OCI-LY7 (cell line): ENCODE measurements at regions not wholly inside any gene's neighbourhood (a gene's known extent, or its start where the extent isn't known, plus 50 kb on each side); places are given as distances from the start of the nearest gene placed in this dataset.

ENCODE experiments used
- BruUV-seq: library from RNA; stranded (reverse); fragments of 400-500 nt; replicated peaks from 2 replicates; lab custom pipeline; 2021; lab: Mats Ljungman, UMichigan
- CTCF ChIA-PET: fragments of 300-600 bp; sonication (Branson Sonifier 250); formaldehyde crosslinking; loops from one replicate; lab custom pipeline; 2022; ENCODE audit warnings: antibody characterized with exemption; ENCODE audit not compliant: unreplicated experiment; lab: Charles Lee
- POLR2A ChIA-PET: fragments of 300-600 bp; sonication (Branson Sonifier 250); formaldehyde crosslinking; loops from one replicate; lab custom pipeline; 2022; ENCODE audit warnings: antibody characterized with exemption; lab: Charles Lee
- DNase-seq: peaks from one replicate; pipeline ENCODE4 v3.0.0-alpha.2; 2015; ENCODE audit warnings: low spot score
- H2AFZ ChIP-seq: fragments of 200-600 bp; sonication (generic), shearing (Covaris generic); 2 replicates; pipeline ENCODE4 v1.6.1; 2014; ENCODE audit warnings: mild to moderate bottlenecking, antibody characterized with exemption, low read length, moderate library complexity
- H3K27ac ChIP-seq: fragments of 200-600 bp; sonication (generic); 2 replicates; pipeline ENCODE4 v1.5.1; 2014; ENCODE audit warnings: mixed run types, low read depth, mild to moderate bottlenecking, moderate library complexity, low read length, inconsistent platforms; ENCODE audit not compliant: poor library complexity, severe bottlenecking
- H3K36me3 ChIP-seq: fragments of 200-600 bp; sonication (generic); 2 replicates; pipeline ENCODE4 v1.6.1; 2014; ENCODE audit warnings: mild to moderate bottlenecking, antibody characterized with exemption, low read length, moderate library complexity, mixed read lengths; ENCODE audit not compliant: insufficient read depth
- H3K4me1 ChIP-seq: fragments of 200-600 bp; sonication (generic); 2 replicates; pipeline ENCODE4 v1.5.1; 2014; ENCODE audit warnings: mild to moderate bottlenecking, low read length; ENCODE audit not compliant: insufficient read depth, poor library complexity, severe bottlenecking
- H3K4me2 ChIP-seq: fragments of 200-600 bp; sonication (generic); 2 replicates; pipeline ENCODE4 v1.6.1; 2014; ENCODE audit warnings: mild to moderate bottlenecking, low read length
- H3K4me3 ChIP-seq: fragments of 200-600 bp; sonication (generic); 2 replicates; pipeline ENCODE4 v1.5.1; 2014; ENCODE audit warnings: mild to moderate bottlenecking, low read depth, low read length; ENCODE audit not compliant: poor library complexity, severe bottlenecking
- H3K79me2 ChIP-seq: fragments of 200-600 bp; sonication (generic); 2 replicates; pipeline ENCODE4 v1.6.1; 2016; ENCODE audit warnings: low read depth, mild to moderate bottlenecking, low read length, moderate library complexity, mixed read lengths; ENCODE audit not compliant: insufficient read depth
- H3K9me2 ChIP-seq: fragments of 200-600 bp; sonication (generic); 2 replicates; pipeline ENCODE4 v1.6.1; 2016; ENCODE audit warnings: mild to moderate bottlenecking, low read length, mixed read lengths; ENCODE audit not compliant: insufficient read depth
- H3K9me3 ChIP-seq: fragments of 200-600 bp; sonication (generic); 2 replicates; pipeline ENCODE4 v1.6.1; 2014; ENCODE audit warnings: mild to moderate bottlenecking, mixed run types, low read length, mixed read lengths
- H4K20me1 ChIP-seq: fragments of 200-600 bp; sonication (generic); 2 replicates; pipeline ENCODE4 v1.6.1; 2014; ENCODE audit warnings: mild to moderate bottlenecking, antibody characterized with exemption, low read length, moderate library complexity, mixed read lengths; ENCODE audit not compliant: insufficient read depth
- EZH2phosphoT487 ChIP-seq: fragments of 200-600 bp; sonication (generic); IDR thresholded peaks from 2 replicates; pipeline ENCODE4 v1.6.1; 2018; ENCODE audit warnings: low read depth, borderline replicate concordance, mild to moderate bottlenecking, mixed run types, antibody characterized with exemption, low read length, moderate library complexity, mixed read lengths
- intact Hi-C: fragments of 100-400 bp; cut with micrococcal nuclease; formaldehyde crosslinking; loops from one replicate; pipeline ENCODE4 v1.10.0; 2022; ENCODE audit not compliant: unreplicated experiment
- TF ChIP-seq, protein P1 (sequence below): fragments of 200-600 bp; sonication (generic); conservative IDR thresholded peaks from 2 replicates; pipeline ENCODE4 v1.5.1; 2014; ENCODE audit warnings: mild to moderate bottlenecking, antibody characterized with exemption, low read length, moderate library complexity, mixed read lengths

DNA sequence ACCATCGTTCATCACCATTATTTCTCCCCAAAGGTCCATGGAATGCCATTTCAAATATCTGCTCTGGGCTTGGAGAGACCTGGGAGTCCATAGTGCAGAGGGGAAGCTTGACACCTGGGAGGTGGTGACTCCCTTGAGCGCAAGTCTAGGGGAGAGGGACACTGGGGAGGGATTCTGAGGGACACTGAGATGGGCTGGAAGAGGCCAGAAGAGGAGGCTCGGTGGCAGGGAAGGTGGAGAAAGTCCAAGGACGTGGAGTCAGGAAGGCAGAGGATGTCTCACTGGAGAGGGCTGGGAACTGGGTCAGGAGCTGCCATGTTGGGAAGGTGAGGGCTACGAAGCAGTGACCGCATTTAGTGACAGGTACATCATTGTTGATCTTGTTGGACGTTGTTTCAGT, 160.3 kb upstream of the MVB12B start:
- Histone ChIP-seq H3K4me1 (no peaks in the 10 kb centered on the region), H3K9me2 (no peaks in the 10 kb centered on the region), H3K79me2 (no peaks in the 10 kb centered on the region), H3K4me2 (no peak overlapping the region), H2AFZ (no peak overlapping the region), H3K36me3 (no peaks in the 10 kb centered on the region), H3K27ac (no peak overlapping the region), H3K9me3 (no peaks in the 10 kb centered on the region), H3K4me3 (no peak overlapping the region), H4K20me1 (no peaks in the 10 kb centered on the region)
- CTCF ChIA-PET = no interaction called here
- POLR2A ChIA-PET = no interaction called here
- no peak for DNase-seq
- TF ChIP-seq EZH2phosphoT487 = no peak
- TF ChIP-seq, protein P1, sequence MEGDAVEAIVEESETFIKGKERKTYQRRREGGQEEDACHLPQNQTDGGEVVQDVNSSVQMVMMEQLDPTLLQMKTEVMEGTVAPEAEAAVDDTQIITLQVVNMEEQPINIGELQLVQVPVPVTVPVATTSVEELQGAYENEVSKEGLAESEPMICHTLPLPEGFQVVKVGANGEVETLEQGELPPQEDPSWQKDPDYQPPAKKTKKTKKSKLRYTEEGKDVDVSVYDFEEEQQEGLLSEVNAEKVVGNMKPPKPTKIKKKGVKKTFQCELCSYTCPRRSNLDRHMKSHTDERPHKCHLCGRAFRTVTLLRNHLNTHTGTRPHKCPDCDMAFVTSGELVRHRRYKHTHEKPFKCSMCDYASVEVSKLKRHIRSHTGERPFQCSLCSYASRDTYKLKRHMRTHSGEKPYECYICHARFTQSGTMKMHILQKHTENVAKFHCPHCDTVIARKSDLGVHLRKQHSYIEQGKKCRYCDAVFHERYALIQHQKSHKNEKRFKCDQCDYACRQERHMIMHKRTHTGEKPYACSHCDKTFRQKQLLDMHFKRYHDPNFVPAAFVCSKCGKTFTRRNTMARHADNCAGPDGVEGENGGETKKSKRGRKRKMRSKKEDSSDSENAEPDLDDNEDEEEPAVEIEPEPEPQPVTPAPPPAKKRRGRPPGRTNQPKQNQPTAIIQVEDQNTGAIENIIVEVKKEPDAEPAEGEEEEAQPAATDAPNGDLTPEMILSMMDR = no peak
- intact Hi-C loops = no loop called here
- no TSS peak for BruUV-seq

DNA sequence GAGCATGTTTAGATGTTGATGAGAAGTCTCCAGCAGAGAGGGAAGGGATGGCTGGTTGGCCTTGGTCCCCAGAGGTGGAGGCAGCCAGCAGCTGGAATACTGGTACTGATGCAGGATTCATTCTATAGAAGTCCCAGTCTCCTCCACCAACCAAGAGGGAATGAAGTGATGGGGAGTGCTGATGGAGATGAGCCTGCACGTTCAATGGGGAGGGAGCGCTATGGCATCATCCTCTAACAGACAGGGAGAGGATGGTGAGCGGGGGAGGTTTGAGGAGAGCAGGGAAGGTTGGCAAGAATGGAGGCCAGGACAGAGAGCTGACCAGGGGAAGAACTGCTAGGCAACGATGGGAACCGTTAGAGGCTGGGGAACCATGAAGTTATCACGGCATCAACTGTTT, 159.8 kb upstream of the MVB12B start:
- Histone ChIP-seq H4K20me1 (no peaks in the 10 kb centered on the region), H3K4me1 (no peaks in the 10 kb centered on the region), H3K27ac (no peak overlapping the region), H3K9me3 (no peaks in the 10 kb centered on the region), H3K79me2 (no peaks in the 10 kb centered on the region), H3K4me2 (no peak overlapping the region), H3K4me3 (no peak overlapping the region), H3K9me2 (no peaks in the 10 kb centered on the region), H3K36me3 (no peaks in the 10 kb centered on the region), H2AFZ (no peak overlapping the region)
- ChIA-PET POLR2A (no interaction called here), CTCF (no interaction called here)
- TF ChIP-seq, protein P1 = no peak
- intact Hi-C loops = no loop called here
- no peak for DNase-seq
- BruUV-seq = no TSS peak

DNA sequence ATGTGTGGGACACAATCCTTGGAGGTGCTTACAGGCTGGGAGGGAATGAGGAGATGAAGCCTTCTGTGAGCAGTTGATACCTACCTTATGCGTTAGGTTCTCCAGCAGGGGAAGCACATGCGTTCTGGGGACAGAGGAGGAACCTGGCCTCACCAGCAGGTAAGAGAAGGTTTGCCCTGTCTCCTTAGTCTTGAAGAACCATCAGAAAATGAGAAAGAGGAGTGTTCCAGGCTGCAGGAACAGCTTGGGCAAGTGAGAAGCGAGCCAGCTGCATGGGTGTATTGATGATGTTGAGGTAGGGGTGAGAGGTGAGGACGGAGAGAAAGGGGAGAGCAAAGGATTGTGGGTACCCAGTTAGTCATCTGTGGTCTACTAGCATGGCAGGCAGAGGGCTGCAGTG, 156.9 kb upstream of the MVB12B start:
- no peak overlapping the region for H2AFZ ChIP-seq
- ChIA-PET POLR2A (no interaction called here), CTCF (interaction anchor here (0.6 kb wide), 1 partner anchor 140 kb away, joined by 3 read pairs; no protein-coding TSS in a partner anchor)

More for the DNA sequence above, 156.9 kb upstream of the MVB12B start:
- no peak overlapping the region for H3K27ac ChIP-seq
- DNase-seq = no peak
- no peak for TF ChIP-seq EZH2phosphoT487
- TF ChIP-seq, protein P1 = no peak
- no peak overlapping the region for H3K4me3 ChIP-seq
- H3K36me3 ChIP-seq = no peaks in the 10 kb centered on the region
- H3K9me3 ChIP-seq = no peaks in the 10 kb centered on the region
- no peaks in the 10 kb centered on the region for H4K20me1 ChIP-seq
- no peaks in the 10 kb centered on the region for H3K9me2 ChIP-seq
- H3K4me1 ChIP-seq = no peaks in the 10 kb centered on the region
- intact Hi-C loops = no loop called here
- BruUV-seq = no TSS peak
- no peak overlapping the region for H3K4me2 ChIP-seq
- no peaks in the 10 kb centered on the region for H3K79me2 ChIP-seq
